ENCODE measurements at regions not wholly inside any gene's neighbourhood (a gene's known extent, or its start where the extent isn't known, plus 50 kb on each side); places are given as distances from the start of the nearest gene placed in this dataset.

- no peak for TF ChIP-seq ZNF318 (CRISPR knock-in tag; IDR thresholded peaks at IDR 0.05)
- no peak for TF ChIP-seq RBFOX2 (IDR thresholded peaks at IDR 0.05; ENCODE audit: low read depth, low read length)
Observed at GRCh38 chr10:123575105-123575504, 91.0 kb upstream of the GPR26 start.

All from HepG2 (cell line).